ENCODE measurements at regions not wholly inside any gene's neighbourhood (a gene's known extent, or its start where the extent isn't known, plus 50 kb on each side); places are given as distances from the start of the nearest gene placed in this dataset.

DNA sequence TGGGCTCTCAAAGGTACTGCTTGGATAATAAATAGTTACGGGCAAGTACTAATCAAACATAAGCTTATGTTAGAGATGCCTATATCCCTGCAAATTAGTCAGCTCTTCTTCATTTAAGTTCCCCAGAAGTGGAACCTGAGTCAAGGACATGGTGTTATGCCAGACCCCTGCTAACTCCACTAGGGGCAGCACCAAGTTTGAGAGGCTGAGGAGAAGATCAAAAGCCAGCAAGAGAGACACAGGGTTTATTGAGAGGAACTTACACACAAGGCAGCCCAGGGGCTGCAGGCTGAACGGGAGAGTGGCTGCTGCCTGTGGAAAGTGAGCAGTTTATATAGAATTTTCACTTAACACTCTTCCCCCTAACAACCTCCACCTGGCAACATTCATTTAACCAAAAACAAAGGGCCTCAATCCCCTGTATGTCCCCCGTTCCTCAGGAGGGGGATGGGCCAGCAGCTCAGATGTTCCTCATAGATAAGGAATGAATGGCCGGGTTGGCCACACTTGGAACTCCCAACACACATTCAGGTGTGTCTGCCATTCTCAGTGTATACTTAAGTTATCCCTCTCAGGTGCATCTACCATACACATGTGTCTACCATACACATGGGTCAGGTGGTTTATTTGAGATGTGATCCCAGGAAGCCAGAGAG, 62.6 kb upstream of the GHITM start:
- TF ChIP-seq EZH2 (IDR thresholded peaks at IDR 0.05; ENCODE audit: low read length, unreplicated experiment): no peak
- TF ChIP-seq, protein P1, sequence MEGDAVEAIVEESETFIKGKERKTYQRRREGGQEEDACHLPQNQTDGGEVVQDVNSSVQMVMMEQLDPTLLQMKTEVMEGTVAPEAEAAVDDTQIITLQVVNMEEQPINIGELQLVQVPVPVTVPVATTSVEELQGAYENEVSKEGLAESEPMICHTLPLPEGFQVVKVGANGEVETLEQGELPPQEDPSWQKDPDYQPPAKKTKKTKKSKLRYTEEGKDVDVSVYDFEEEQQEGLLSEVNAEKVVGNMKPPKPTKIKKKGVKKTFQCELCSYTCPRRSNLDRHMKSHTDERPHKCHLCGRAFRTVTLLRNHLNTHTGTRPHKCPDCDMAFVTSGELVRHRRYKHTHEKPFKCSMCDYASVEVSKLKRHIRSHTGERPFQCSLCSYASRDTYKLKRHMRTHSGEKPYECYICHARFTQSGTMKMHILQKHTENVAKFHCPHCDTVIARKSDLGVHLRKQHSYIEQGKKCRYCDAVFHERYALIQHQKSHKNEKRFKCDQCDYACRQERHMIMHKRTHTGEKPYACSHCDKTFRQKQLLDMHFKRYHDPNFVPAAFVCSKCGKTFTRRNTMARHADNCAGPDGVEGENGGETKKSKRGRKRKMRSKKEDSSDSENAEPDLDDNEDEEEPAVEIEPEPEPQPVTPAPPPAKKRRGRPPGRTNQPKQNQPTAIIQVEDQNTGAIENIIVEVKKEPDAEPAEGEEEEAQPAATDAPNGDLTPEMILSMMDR (conservative IDR thresholded peaks at IDR 0.05; ENCODE audit: low read depth, low read length): peak; percentile 22; the same call in 1 of the 2 replicates

All from PC-3 (cell line).